ENCODE measurements at regions not wholly inside any gene's neighbourhood (a gene's known extent, or its start where the extent isn't known, plus 50 kb on each side); places are given as distances from the start of the nearest gene placed in this dataset.
"Not testable (repeated sequence)": the region's sequence is repeated elsewhere in the genome, so short reads cannot be mapped to it uniquely, and the experiment has no call there.

GRCh38 chr7:9621306-9621902 lies 1188.0 kb downstream of the NXPH1 start:
- not testable (repeated sequence) for TF ChIP-seq CTCF, EZH2, EZH2phosphoT487 (IDR thresholded peaks at IDR 0.05)
